ENCODE measurements at regions not wholly inside any gene's neighbourhood (a gene's known extent, or its start where the extent isn't known, plus 50 kb on each side); places are given as distances from the start of the nearest gene placed in this dataset.
"Not testable (repeated sequence)": the region's sequence is repeated elsewhere in the genome, so short reads cannot be mapped to it uniquely, and the experiment has no call there.

DNA sequence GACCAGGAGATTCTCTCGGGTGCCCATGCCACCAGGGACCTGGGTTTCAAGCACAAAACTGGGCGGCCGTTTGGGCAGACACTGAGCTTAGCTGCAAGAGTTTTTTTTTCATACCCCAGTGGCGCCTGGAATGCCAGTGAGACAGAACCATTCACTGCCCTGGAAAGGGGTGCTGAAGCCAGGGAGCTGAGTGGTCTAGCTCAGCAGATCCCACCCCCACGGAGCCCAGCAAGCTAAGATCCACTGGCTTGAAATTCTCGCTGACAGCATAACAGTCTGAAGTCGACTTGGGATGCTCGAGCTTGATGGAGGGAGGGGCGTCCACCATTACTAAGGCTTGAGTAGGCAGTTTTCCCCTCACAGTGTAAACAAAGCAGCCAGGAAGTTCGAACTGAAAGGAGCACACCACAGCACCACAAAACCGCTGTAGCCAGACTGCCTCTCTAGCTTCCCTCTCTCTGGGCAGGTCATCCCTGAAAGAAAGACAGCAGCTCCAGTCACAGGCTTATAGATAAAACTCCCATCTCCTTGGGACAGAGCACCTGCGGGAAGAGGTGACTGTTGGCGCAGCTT is 157.7 kb downstream of the GIPC2 start:
- H3K4me3 Mint-ChIP-seq; H3K4me1 Mint-ChIP-seq; H3K36me3 Mint-ChIP-seq; H3K9me3 Mint-ChIP-seq; H3K27ac ChIP-seq (ENCODE audit: low read depth, low read length); H3K4me1 ChIP-seq (ENCODE audit: insufficient read depth, low read length); CTCF ChIA-PET; DNase-seq; H3K9me3 ChIP-seq (ENCODE audit: low read length); H3K36me3 ChIP-seq (ENCODE audit: insufficient read depth, low read length); H3K27me3 ChIP-seq (ENCODE audit: insufficient read depth, low read length, poor library complexity, severe bottlenecking); POLR2A ChIA-PET; H3K4me3 ChIP-seq (ENCODE audit: low read length); H3K27ac Mint-ChIP-seq: not testable (repeated sequence)
- peaks cover 4 to 23% of the 10 kb centered on the region in 2 donors for H3K27me3 Mint-ChIP-seq

DNA sequence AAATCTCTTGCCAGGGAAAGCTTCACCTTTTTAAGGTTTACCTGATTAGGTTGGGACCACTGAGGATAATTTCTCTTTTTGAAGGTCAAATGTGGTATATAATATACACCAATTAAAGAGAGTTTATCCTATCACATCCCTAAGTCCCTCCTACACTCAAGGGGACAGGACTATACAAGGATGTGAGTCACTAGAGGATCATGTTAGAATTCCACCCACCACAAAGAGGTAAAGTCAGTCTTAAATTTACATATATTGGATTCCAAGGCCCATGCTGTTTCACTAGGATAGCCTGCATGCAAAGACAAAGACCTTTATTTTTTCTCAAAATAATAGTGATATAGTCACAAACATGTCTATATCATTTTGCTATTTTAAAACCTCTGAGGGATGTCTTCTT is 164.4 kb downstream of the GIPC2 start:
- Mint-ChIP-seq H3K36me3 (no peaks in the 10 kb centered on the region), H3K27me3 (peaks cover 1 to 3% of the 10 kb centered on the region in 2 donors), H3K27ac (no peak overlapping the region), H3K9me3 (peaks cover 0 to 9% (median 6%) of the 10 kb centered on the region in 5 donors), H3K4me1 (no peaks in the 10 kb centered on the region), H3K4me3 (no peak overlapping the region)
- no peak overlapping the region for H3K4me3 ChIP-seq (ENCODE audit: low read length)
- H3K27ac ChIP-seq (ENCODE audit: low read depth, low read length), result no peak overlapping the region
- H3K4me1 ChIP-seq (ENCODE audit: insufficient read depth, low read length), result no peaks in the 10 kb centered on the region
- no peaks in the 10 kb centered on the region for H3K27me3 ChIP-seq (ENCODE audit: insufficient read depth, low read length, poor library complexity, severe bottlenecking)
- ChIA-PET POLR2A (no interaction called here), CTCF (no interaction called here)
- no peak for DNase-seq
- H3K36me3 ChIP-seq (ENCODE audit: insufficient read depth, low read length), result no peaks in the 10 kb centered on the region
- no peaks in the 10 kb centered on the region for H3K9me3 ChIP-seq (ENCODE audit: low read length)

DNA sequence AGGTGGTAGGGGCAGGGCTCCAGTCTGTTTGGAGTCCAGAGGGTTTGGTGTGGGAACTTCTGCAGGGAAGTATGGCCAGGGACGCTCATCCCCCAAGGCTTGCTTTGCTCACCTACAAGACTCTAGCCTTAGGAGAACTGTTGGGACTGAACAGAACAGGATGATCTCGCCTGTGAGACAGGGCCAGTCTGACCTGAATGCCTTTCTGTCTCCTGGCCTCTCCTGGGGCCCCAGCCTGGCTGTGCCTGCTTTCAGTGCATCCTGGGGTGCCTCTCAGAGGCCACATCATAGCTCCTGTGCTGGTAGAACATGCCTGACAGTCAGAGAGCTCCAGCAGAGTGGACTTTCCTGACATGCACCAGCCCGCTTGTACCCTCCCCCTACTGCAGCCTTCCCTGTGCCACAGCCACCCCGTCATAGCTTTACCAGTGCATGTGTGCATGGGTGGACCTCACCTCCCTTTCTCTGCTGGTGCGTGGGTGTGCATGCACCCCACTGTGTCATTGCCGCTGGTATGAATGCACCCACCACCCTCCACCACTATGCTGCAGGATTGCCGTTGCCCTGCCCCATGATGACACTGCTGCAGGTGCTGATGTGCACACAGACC is 165.8 kb downstream of the GIPC2 start:
- Histone ChIP-seq H3K4me1 (ENCODE audit: insufficient read depth, low read length) (no peaks in the 10 kb centered on the region), H3K27me3 (ENCODE audit: insufficient read depth, low read length, poor library complexity, severe bottlenecking) (no peaks in the 10 kb centered on the region), H3K36me3 (ENCODE audit: insufficient read depth, low read length) (no peaks in the 10 kb centered on the region), H3K27ac (ENCODE audit: low read depth, low read length) (no peak overlapping the region), H3K4me3 (ENCODE audit: low read length) (no peak overlapping the region), H3K9me3 (ENCODE audit: low read length) (no peaks in the 10 kb centered on the region)
- H3K9me3 Mint-ChIP-seq, result peaks cover 0 to 9% (median 5%) of the 10 kb centered on the region in 5 donors
- H3K27me3 Mint-ChIP-seq, result peaks cover 0 to 3% of the 10 kb centered on the region in 2 donors
- no peaks in the 10 kb centered on the region for H3K4me1 Mint-ChIP-seq
- DNase-seq, result no peak
- no peak overlapping the region for H3K4me3 Mint-ChIP-seq
- ChIA-PET CTCF (no interaction called here), POLR2A (no interaction called here)
- no peak overlapping the region for H3K27ac Mint-ChIP-seq
- H3K36me3 Mint-ChIP-seq, result no peaks in the 10 kb centered on the region

DNA sequence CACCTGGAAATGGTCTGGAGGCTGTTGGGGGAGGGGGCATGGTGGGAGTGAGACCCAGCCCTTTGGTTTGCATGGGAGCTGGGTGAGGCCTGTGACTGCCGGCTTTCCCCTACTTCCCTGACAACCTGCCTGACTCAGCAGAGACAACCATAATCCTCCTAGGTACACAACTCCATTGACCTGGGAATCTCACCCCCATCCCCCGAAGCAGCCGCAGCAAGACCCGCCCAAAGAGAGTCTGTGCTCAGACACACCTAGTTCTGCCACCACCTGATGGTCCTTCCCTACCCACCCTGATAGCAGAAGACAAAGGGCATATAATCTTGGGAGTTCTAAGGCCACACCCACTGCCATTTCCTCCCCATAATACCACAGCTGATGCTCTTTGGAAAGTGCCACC is 168.6 kb downstream of the GIPC2 start:
- no peak overlapping the region for H3K4me3 Mint-ChIP-seq
- Histone ChIP-seq H3K27ac (ENCODE audit: low read depth, low read length) (no peak overlapping the region), H3K9me3 (ENCODE audit: low read length) (no peaks in the 10 kb centered on the region), H3K36me3 (ENCODE audit: insufficient read depth, low read length) (no peaks in the 10 kb centered on the region), H3K27me3 (ENCODE audit: insufficient read depth, low read length, poor library complexity, severe bottlenecking) (no peaks in the 10 kb centered on the region), H3K4me3 (ENCODE audit: low read length) (no peak overlapping the region), H3K4me1 (ENCODE audit: insufficient read depth, low read length) (no peaks in the 10 kb centered on the region)
- H3K36me3 Mint-ChIP-seq, result no peaks in the 10 kb centered on the region
- H3K4me1 Mint-ChIP-seq, result no peaks in the 10 kb centered on the region
- ChIA-PET CTCF (no interaction called here), POLR2A (no interaction called here)
- no peak for DNase-seq
- H3K27ac Mint-ChIP-seq, result no peak overlapping the region
- H3K9me3 Mint-ChIP-seq, result peaks cover 0 to 8% (median 5%) of the 10 kb centered on the region in 5 donors
- peaks cover 1 to 3% of the 10 kb centered on the region in 2 donors for H3K27me3 Mint-ChIP-seq

DNA sequence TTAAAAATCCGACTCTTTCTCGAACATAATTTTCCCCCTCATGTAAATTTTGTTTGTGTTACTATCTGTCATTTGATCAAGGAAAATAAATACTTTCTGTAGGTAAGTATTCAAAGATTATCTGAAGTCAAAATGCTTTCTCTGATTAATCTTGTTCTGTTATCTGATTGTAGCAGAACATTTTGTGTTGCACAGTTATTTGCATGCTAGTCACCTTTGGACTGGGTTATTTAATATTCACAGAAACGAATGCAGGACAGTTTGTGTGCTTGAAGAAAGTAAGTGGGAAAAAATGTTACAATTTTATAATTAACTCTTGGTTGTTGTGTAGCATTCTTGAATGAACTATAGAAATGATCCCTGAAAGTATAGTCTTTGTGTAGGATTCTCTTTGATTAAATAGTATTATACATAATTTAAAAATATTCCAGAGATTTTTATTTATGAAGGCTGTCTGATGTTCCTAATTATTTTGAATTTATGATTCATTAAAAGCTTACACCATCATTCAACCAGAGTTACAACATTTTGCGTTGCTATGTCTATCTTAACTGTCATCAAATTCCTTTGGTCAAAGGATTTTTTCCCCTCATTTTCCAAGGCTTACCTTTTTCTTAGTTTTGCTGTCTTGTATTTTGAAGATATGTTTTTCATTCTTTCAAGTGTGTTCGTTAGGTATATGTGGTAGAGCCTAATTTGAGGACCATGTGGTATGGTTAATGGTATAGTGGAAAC is 176.6 kb downstream of the GIPC2 start:
- H3K27ac ChIP-seq (ENCODE audit: low read depth, low read length), result no peak overlapping the region
- Mint-ChIP-seq H3K4me1 (no peaks in the 10 kb centered on the region), H3K27me3 (peaks cover 1 to 3% of the 10 kb centered on the region in 2 donors), H3K4me3 (no peak overlapping the region), H3K27ac (no peak overlapping the region), H3K36me3 (no peaks in the 10 kb centered on the region), H3K9me3 (peaks cover 0 to 3% (median 0%) of the 10 kb centered on the region in 5 donors)
- no peaks in the 10 kb centered on the region for H3K4me1 ChIP-seq (ENCODE audit: insufficient read depth, low read length)
- H3K27me3 ChIP-seq (ENCODE audit: insufficient read depth, low read length, poor library complexity, severe bottlenecking), result no peaks in the 10 kb centered on the region
- no peak overlapping the region for H3K4me3 ChIP-seq (ENCODE audit: low read length)
- no peaks in the 10 kb centered on the region for H3K36me3 ChIP-seq (ENCODE audit: insufficient read depth, low read length)
- CTCF ChIA-PET, result no interaction called here
- DNase-seq, result no peak
- H3K9me3 ChIP-seq (ENCODE audit: low read length), result no peaks in the 10 kb centered on the region
- POLR2A ChIA-PET, result no interaction called here

DNA sequence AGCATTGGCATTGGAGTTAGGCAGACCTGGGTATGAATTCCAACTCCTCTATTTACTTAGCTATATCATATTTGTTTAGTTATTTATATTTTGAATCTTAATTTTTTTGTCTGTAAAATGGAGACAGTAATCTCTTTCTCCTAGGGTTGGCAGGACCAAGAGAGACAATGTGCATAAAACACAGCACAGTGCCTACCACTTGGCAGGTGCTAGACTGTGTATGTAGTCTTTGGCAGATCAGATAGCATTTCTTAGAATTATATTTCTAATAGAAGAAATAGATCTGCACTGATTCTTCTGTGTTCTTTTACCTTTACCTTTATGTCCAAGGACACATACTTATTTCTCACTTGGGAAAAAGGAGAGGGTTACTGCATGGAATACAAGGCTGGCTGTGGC is 177.2 kb downstream of the GIPC2 start:
- CTCF ChIA-PET, result no interaction called here
- POLR2A ChIA-PET, result no interaction called here
- Histone ChIP-seq H3K36me3 (ENCODE audit: insufficient read depth, low read length) (no peaks in the 10 kb centered on the region), H3K9me3 (ENCODE audit: low read length) (no peaks in the 10 kb centered on the region), H3K4me1 (ENCODE audit: insufficient read depth, low read length) (no peaks in the 10 kb centered on the region), H3K27me3 (ENCODE audit: insufficient read depth, low read length, poor library complexity, severe bottlenecking) (no peaks in the 10 kb centered on the region), H3K4me3 (ENCODE audit: low read length) (no peak overlapping the region), H3K27ac (ENCODE audit: low read depth, low read length) (no peak overlapping the region)
- no peaks in the 10 kb centered on the region for H3K36me3 Mint-ChIP-seq
- peaks cover 3% of the 10 kb centered on the region in 2 donors for H3K27me3 Mint-ChIP-seq
- H3K4me3 Mint-ChIP-seq, result no peak overlapping the region
- no peaks in the 10 kb centered on the region for H3K4me1 Mint-ChIP-seq
- no peak for DNase-seq
- no peak overlapping the region for H3K27ac Mint-ChIP-seq
- peaks cover 0 to 3% (median 0%) of the 10 kb centered on the region in 5 donors for H3K9me3 Mint-ChIP-seq

DNA sequence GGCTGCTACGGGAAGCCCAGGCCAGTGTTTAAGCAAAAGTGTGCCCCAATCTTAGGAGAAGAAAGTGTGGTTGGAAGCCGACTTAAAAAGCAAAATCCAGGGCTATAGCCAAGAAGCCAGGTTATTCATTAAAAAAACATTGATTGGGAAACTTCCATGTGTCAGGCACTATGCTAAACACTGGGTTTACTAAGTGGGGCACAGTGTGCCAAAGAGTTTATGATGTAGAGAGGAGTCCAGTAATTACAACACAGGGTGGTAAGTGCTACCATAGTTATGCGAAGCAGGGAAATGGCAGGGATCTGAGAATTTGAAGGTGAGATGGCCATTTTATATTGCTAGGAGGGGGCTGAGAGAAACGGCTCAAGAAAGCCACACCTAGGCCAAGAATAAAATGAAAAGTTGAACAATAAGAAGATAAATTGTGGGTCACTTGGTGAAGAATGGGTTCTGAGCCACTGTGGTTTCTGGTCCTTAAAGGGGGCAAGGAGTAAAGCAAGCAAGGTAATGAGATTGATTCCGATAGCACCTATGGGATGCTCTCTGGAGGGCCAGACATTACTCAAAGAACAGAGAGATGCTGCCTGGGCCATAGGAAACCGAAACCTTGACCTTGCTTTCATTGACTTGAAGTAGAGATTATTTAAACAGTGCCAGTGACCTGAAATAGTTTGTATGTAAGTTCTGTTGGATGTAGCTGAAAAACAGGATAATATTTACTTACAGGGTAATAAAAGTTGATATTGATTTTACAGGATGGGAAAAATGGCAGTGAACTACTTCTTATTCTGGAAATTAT is 177.8 kb downstream of the GIPC2 start:
- H3K4me1 Mint-ChIP-seq, result no peaks in the 10 kb centered on the region
- H3K9me3 ChIP-seq (ENCODE audit: low read length), result no peaks in the 10 kb centered on the region
- no peaks in the 10 kb centered on the region for H3K27me3 ChIP-seq (ENCODE audit: insufficient read depth, low read length, poor library complexity, severe bottlenecking)
- peaks cover 2 to 3% of the 10 kb centered on the region in 2 donors for H3K27me3 Mint-ChIP-seq
- H3K36me3 Mint-ChIP-seq, result no peaks in the 10 kb centered on the region
- no peaks in the 10 kb centered on the region for H3K4me1 ChIP-seq (ENCODE audit: insufficient read depth, low read length)
- peaks cover 0 to 3% (median 0%) of the 10 kb centered on the region in 5 donors for H3K9me3 Mint-ChIP-seq
- no peak overlapping the region for H3K27ac Mint-ChIP-seq
- no peak overlapping the region for H3K4me3 Mint-ChIP-seq
- DNase-seq, result no peak
- no peaks in the 10 kb centered on the region for H3K36me3 ChIP-seq (ENCODE audit: insufficient read depth, low read length)
- ChIA-PET POLR2A (no interaction called here), CTCF (no interaction called here)
- H3K4me3 ChIP-seq (ENCODE audit: low read length), result no peak overlapping the region
- no peak overlapping the region for H3K27ac ChIP-seq (ENCODE audit: low read depth, low read length)

DNA sequence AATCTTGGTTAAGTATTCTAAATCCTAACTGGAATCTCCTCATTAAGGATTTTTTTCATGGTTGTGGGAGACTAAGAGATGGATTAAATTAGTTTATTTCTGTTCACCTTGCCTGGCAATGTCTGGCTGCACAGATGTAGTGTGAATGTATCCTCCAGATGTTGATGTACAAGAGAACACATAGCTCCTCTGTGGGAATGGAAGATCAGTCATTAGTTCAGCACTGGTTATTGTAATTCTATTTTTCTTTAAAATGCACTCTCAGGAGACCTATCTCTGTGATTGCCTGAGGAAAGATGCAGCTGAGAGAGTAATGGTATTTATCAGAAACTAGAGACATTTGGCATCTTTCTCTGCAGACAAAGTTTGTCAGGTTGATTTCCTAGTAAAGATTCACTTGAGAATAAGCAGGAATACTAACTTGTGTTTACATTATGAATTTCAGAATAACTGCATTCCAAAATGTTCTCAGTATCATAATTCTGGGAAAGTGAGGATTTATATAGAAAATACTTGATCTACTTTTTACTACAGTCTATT is 178.6 kb downstream of the GIPC2 start:
- Mint-ChIP-seq H3K27ac (no peak overlapping the region), H3K4me1 (no peaks in the 10 kb centered on the region)
- CTCF ChIA-PET, result no interaction called here

More for the DNA sequence above, 178.6 kb downstream of the GIPC2 start:
- Mint-ChIP-seq H3K9me3 (peaks cover 0 to 3% (median 0%) of the 10 kb centered on the region in 5 donors), H3K36me3 (no peaks in the 10 kb centered on the region), H3K27me3 (peaks cover 2 to 3% of the 10 kb centered on the region in 2 donors), H3K4me3 (no peak overlapping the region)
- no peak for DNase-seq
- Histone ChIP-seq H3K36me3 (ENCODE audit: insufficient read depth, low read length) (no peaks in the 10 kb centered on the region), H3K9me3 (ENCODE audit: low read length) (no peaks in the 10 kb centered on the region), H3K27me3 (ENCODE audit: insufficient read depth, low read length, poor library complexity, severe bottlenecking) (no peaks in the 10 kb centered on the region), H3K4me1 (ENCODE audit: insufficient read depth, low read length) (no peaks in the 10 kb centered on the region), H3K27ac (ENCODE audit: low read depth, low read length) (no peak overlapping the region), H3K4me3 (ENCODE audit: low read length) (no peak overlapping the region)
- POLR2A ChIA-PET, result no interaction called here

Data from CD8-positive, alpha-beta memory T cell (primary cell).